KMS-11 (cell line): ENCODE measurements at regions not wholly inside any gene's neighbourhood (a gene's known extent, or its start where the extent isn't known, plus 50 kb on each side); places are given as distances from the start of the nearest gene placed in this dataset.

Experiments used
- H2AFZ ChIP-seq: fragments of 200-600 bp; sonication (generic); 2 replicates; pipeline ENCODE4 v1.6.1; 2016; ENCODE audit warnings: antibody characterized with exemption, mixed run types, low read depth
- H3K27ac ChIP-seq: fragments of 200-600 bp; sonication (generic); 2 replicates; pipeline ENCODE4 v1.6.1; 2016; ENCODE audit warnings: mild to moderate bottlenecking, mixed run types
- H3K27me3 ChIP-seq: fragments of 200-600 bp; sonication (generic); 2 replicates; pipeline ENCODE4 v1.6.1; 2017; ENCODE audit warnings: mild to moderate bottlenecking, low read depth, mixed run types, moderate library complexity; ENCODE audit not compliant: insufficient read depth
- H3K36me3 ChIP-seq: fragments of 200-600 bp; sonication (generic); 2 replicates; pipeline ENCODE4 v1.6.1; 2017; ENCODE audit warnings: mild to moderate bottlenecking, mixed run types; ENCODE audit not compliant: insufficient read depth
- H3K4me1 ChIP-seq: fragments of 200-600 bp; sonication (generic); 2 replicates; pipeline ENCODE4 v1.6.1; 2016; ENCODE audit warnings: mild to moderate bottlenecking, low read depth, mixed run types; ENCODE audit not compliant: poor library complexity, severe bottlenecking
- H3K4me2 ChIP-seq: fragments of 200-600 bp; sonication (generic); 2 replicates; pipeline ENCODE4 v1.7.0; 2016; ENCODE audit warnings: mild to moderate bottlenecking, mixed run types
- H3K4me3 ChIP-seq: fragments of 200-600 bp; sonication (generic); IDR thresholded peaks from 2 replicates; pipeline ENCODE4 v1.6.1; 2017; ENCODE audit warnings: low read depth, low read length, mixed read lengths; ENCODE audit not compliant: insufficient read depth
- H3K79me2 ChIP-seq: fragments of 200-600 bp; sonication (generic); 2 replicates; pipeline ENCODE4 v1.6.1; 2016; ENCODE audit warnings: low read depth, mixed run types; ENCODE audit not compliant: insufficient read depth
- H3K9ac ChIP-seq: fragments of 200-600 bp; sonication (generic); 2 replicates; pipeline ENCODE4 v1.6.1; 2016; ENCODE audit warnings: mild to moderate bottlenecking, mixed run types
- H4K20me1 ChIP-seq: fragments of 200-600 bp; sonication (generic); 2 replicates; pipeline ENCODE4 v1.6.1; 2016; ENCODE audit warnings: mild to moderate bottlenecking, mixed run types; ENCODE audit not compliant: insufficient read depth
- CTCF ChIP-seq: fragments of 200-600 bp; sonication (generic); conservative IDR thresholded peaks from 2 replicates; pipeline ENCODE4 v1.6.1; 2017; ENCODE audit warnings: low read depth, mild to moderate bottlenecking, antibody characterized with exemption, low read length, moderate library complexity, mixed read lengths

- H4K20me1 ChIP-seq: no peaks in the 10 kb centered on the region
- H3K9ac ChIP-seq: no peak overlapping the region
- peaks cover 91% of the 10 kb centered on the region for H3K27me3 ChIP-seq
- no peak overlapping the region for H3K4me3 ChIP-seq
- H3K27ac ChIP-seq: no peak overlapping the region
- no peak overlapping the region for H3K4me2 ChIP-seq
- H3K36me3 ChIP-seq: no peaks in the 10 kb centered on the region
- H2AFZ ChIP-seq: no peak overlapping the region
- H3K4me1 ChIP-seq: no peaks in the 10 kb centered on the region
- H3K79me2 ChIP-seq: no peaks in the 10 kb centered on the region
- no peak for TF ChIP-seq CTCF
These were observed 244.7 kb downstream of the RBFOX3 start for GRCh38 chr17:79365836-79366770.

- Histone ChIP-seq H3K9ac (no peak overlapping the region), H3K79me2 (no peaks in the 10 kb centered on the region), H3K4me2 (no peak overlapping the region), H3K36me3 (no peaks in the 10 kb centered on the region), H3K4me1 (no peaks in the 10 kb centered on the region), H3K27ac (no peak overlapping the region), H3K4me3 (no peak overlapping the region), H2AFZ (no peak overlapping the region), H3K27me3 (peaks cover 92% of the 10 kb centered on the region), H4K20me1 (no peaks in the 10 kb centered on the region)
- no peak for TF ChIP-seq CTCF
These were observed 245.5 kb downstream of the RBFOX3 start for GRCh38 chr17:79365351-79365750.

- Histone ChIP-seq H3K27ac (no peak overlapping the region), H3K27me3 (peaks cover 94% of the 10 kb centered on the region), H3K4me1 (no peaks in the 10 kb centered on the region), H2AFZ (no peak overlapping the region), H3K36me3 (no peaks in the 10 kb centered on the region), H3K79me2 (no peaks in the 10 kb centered on the region), H3K4me2 (no peak overlapping the region), H4K20me1 (no peaks in the 10 kb centered on the region), H3K4me3 (no peak overlapping the region), H3K9ac (no peak overlapping the region)
- no peak for TF ChIP-seq CTCF
These were observed 246.3 kb downstream of the RBFOX3 start for GRCh38 chr17:79364315-79365094.

- Histone ChIP-seq H2AFZ (no peak overlapping the region), H3K79me2 (no peaks in the 10 kb centered on the region), H3K27me3 (peaks cover 98% of the 10 kb centered on the region), H3K27ac (no peak overlapping the region), H3K4me3 (no peak overlapping the region), H3K4me2 (no peak overlapping the region), H3K9ac (no peak overlapping the region), H3K36me3 (no peaks in the 10 kb centered on the region), H3K4me1 (no peaks in the 10 kb centered on the region), H4K20me1 (no peaks in the 10 kb centered on the region)
- no peak for TF ChIP-seq CTCF
These were observed 247.1 kb downstream of the RBFOX3 start for GRCh38 chr17:79363552-79364275.
